Psoas muscle (tissue), 7 donors: ENCODE measurements at regions not wholly inside any gene's neighbourhood (a gene's known extent, or its start where the extent isn't known, plus 50 kb on each side); places are given as distances from the start of the nearest gene placed in this dataset.

ENCODE experiments used
- ATAC-seq, 4 donors: fragments of 200-7000 bp; cut with Tn5 transposase; one replicate each; pipeline ENCODE4 v1.9.1; 2020; ENCODE audit warnings: moderate library complexity in 3 of 4, mild to moderate bottlenecking in 2 of 4
- DNase-seq, 2 donors: peaks; one replicate each; pipeline ENCODE4 v3.0.0-alpha.2; 2020
- H3K27ac ChIP-seq: fragments of 200-600 bp; one replicate; pipeline ENCODE4 v1.8.0; 2022
- H3K27me3 ChIP-seq, 3 donors: fragments of 200-600 bp in 1 of 3; one replicate each; pipeline versions ENCODE4 v1.6.1 to v1.8.0; 2013 to 2022; ENCODE audit warnings: low read length in 2 of 3, mild to moderate bottlenecking in 2 of 3, moderate library complexity in 1 of 3; ENCODE audit not compliant: insufficient read depth in 3 of 3
- H3K36me3 ChIP-seq, 2 donors: fragments of 200-600 bp in 1 of 2; one replicate each; pipeline versions ENCODE4 v1.6.1 to v1.8.0; 2013 to 2022; ENCODE audit warnings: low read depth in 1 of 2, mild to moderate bottlenecking in 1 of 2, moderate library complexity in 1 of 2; ENCODE audit not compliant: insufficient read depth in 1 of 2
- H3K4me1 ChIP-seq: fragments of 200-600 bp; one replicate; pipeline ENCODE4 v1.8.0; 2022
- H3K4me3 ChIP-seq: fragments of 200-600 bp; one replicate; pipeline ENCODE4 v1.8.0; 2022; ENCODE audit warnings: mild to moderate bottlenecking
- H3K9me3 ChIP-seq: fragments of 200-600 bp; one replicate; pipeline ENCODE4 v1.8.0; 2022
- WGBS, 3 donors: extraction: QIAGEN DNeasy Blood & Tissue Kit; methylation state at CpG; one replicate each; pipeline versions ENCODE4 v1.1.6 to v1.1.7; 2013; 5-methylcytosine and 5-hydroxymethylcytosine counted together
- intact Hi-C, 2 donors: fragments of 100-400 bp; cut with DNase I; formaldehyde crosslinking; loops; one replicate each; pipeline versions ENCODE4 v1.11.0 to v1.14.2; 2022
- TF ChIP-seq, protein P1 (sequence below): fragments of 200-600 bp; IDR thresholded peaks from one replicate; pipeline ENCODE4 v1.8.0; 2022; ENCODE audit warnings: antibody characterized with exemption
- donor health status: healthy with polysubstance abuse.
- donor health status: DM: no; HTN: no; CAD: no; lungs with moderate emphysema.
- donor health status: Bipolar disorder and iron deficiency.
- donor health status: healthy.
- donor health status: DM: yes; HTN: yes; CAD: no.
- donor health status: DM: no; HTN: no; CAD: no.
- donor health status: DM: yes; HTN: yes; CAD: no.

DNA sequence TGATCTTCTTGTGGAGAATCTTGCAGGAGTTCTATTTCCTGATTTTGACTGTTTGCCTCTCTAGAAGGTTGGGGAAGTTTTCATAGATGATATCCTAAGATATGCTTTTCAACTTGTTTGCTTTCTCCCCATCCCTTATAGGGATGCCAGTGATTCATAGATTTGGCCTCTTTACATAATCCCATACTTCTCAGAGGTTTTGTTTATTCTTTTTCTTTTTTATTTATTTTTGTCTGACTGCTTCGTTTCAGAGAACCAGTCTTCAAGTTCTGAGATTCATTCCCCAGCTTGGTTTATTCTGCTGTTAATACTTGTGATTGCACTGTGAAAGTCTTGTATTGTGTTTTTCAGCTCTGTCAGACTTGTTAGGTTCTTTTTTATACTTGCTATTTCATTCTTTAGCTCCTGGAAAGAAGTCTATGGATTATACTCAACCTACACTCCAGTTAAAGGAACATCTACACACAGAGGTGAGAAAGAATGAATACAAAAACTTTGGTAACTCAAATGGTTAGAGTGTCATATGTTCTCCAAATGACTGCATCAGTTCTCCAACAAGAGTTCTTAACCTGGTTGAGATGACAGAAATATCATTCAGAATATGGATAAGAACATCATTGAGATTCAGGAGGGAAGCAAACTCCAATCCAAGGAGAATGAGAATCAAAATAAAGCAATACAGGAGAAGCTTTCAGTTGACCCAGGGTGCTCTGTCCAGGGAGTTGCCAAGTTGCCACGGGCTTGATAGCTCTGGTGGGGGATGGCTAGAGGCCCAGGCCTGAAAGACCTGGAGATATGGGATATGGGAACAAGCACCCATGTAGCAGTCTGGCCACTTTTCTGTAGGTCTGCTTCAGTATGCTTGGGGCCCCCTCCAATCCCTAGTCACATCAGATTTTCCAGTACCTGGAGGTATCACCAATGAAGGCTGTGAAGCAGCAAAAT lies 150.3 kb downstream of the AHR start:
- TF ChIP-seq, protein P1, sequence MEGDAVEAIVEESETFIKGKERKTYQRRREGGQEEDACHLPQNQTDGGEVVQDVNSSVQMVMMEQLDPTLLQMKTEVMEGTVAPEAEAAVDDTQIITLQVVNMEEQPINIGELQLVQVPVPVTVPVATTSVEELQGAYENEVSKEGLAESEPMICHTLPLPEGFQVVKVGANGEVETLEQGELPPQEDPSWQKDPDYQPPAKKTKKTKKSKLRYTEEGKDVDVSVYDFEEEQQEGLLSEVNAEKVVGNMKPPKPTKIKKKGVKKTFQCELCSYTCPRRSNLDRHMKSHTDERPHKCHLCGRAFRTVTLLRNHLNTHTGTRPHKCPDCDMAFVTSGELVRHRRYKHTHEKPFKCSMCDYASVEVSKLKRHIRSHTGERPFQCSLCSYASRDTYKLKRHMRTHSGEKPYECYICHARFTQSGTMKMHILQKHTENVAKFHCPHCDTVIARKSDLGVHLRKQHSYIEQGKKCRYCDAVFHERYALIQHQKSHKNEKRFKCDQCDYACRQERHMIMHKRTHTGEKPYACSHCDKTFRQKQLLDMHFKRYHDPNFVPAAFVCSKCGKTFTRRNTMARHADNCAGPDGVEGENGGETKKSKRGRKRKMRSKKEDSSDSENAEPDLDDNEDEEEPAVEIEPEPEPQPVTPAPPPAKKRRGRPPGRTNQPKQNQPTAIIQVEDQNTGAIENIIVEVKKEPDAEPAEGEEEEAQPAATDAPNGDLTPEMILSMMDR: no peak

DNA sequence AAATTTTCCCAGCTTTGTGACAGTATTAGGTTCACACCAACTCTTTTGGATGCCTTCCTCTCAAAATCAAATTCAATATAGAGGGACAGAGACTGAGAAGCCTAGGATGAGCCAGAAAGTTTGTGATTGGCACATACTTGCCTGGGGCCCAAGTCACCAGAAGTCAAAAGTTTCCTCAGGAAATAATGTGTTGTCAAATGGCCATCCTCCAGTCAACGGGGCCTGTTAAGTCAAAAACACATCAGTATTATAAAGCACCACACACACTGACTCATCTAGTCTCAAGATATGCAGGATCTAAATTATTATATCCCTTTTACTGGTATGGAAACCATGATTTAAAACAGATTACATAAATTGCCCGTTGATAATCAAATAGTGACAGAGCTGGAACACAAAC lies 158.1 kb downstream of the AHR start:
- ATAC-seq: no peak
- no peak overlapping the region for H3K4me3 ChIP-seq
- WGBS, 3 donors: 49 to 63% (median 58%) methylated on average over 2 of the region's 2 CpGs
- H3K36me3 ChIP-seq: no peaks in the 10 kb centered on the region
- H3K4me1 ChIP-seq: no peaks in the 10 kb centered on the region
- intact Hi-C loops: no loop called here
- TF ChIP-seq, protein P1: no peak
- peaks cover 0 to 4% (median 0%) of the 10 kb centered on the region in 3 donors for H3K27me3 ChIP-seq
- H3K27ac ChIP-seq: no peak overlapping the region
- no peaks in the 10 kb centered on the region for H3K9me3 ChIP-seq
- no peak for DNase-seq

More for the DNA sequence above, 150.3 kb downstream of the AHR start:
- ATAC-seq: no peak
- 47 to 75% (median 63%) methylated on average over 2 of the region's 2 CpGs for WGBS, 3 donors
- Histone ChIP-seq H3K9me3 (no peaks in the 10 kb centered on the region), H3K36me3 (no peaks in the 10 kb centered on the region), H3K27me3 (no peaks in the 10 kb centered on the region), H3K4me1 (no peaks in the 10 kb centered on the region), H3K27ac (no peak overlapping the region), H3K4me3 (no peak overlapping the region)
- no peak for DNase-seq
- intact Hi-C loops: no loop called here

DNA sequence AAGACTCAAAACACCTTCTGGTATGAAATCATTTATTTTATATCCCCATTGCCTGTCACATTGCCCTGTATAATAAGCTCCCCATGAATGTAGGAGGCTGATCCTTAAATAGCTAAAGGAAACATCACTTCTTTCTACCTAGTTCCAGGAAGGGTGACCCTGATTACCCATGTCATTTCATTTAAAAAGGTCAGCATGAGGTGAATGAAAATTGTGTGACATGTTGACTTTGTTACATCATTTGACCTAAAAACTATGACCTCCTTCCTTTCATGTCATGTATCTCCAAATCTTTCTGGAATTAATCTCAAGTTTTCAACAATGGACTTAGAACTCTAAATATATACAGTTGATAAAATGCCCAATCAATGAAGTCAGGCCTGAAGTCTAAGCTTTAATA lies 161.5 kb downstream of the AHR start:
- TF ChIP-seq, protein P1: no peak
- peaks cover 0 to 4% (median 0%) of the 10 kb centered on the region in 3 donors for H3K27me3 ChIP-seq

DNA sequence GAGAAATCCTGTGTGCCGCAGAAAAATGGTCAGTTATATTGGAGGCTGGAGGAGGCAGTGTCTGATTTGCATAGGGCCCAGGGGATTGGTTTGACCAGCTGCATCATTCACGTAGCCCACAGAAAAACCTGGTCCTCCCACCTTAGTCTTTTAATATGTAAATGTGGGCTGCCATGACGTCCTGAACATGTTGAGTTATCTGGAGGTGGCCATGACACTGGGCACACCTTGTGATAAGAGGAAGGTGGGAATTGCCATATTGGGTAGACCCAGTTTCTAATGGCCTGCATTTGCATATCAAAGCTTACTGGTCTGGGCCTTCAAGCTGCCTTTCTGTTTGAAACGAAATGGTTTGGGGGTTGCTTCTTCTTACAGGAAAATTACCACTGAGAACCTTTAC lies 162.2 kb downstream of the AHR start:
- H3K27me3 ChIP-seq: peaks cover 0 to 4% (median 0%) of the 10 kb centered on the region in 3 donors
- TF ChIP-seq, protein P1: no peak
- DNase-seq: no peak
- H3K36me3 ChIP-seq: no peaks in the 10 kb centered on the region
- no peaks in the 10 kb centered on the region for H3K4me1 ChIP-seq
- no peak for ATAC-seq
- 75 to 87% (median 81%) methylated on average over 4 of the region's 4 CpGs for WGBS, 3 donors
- H3K9me3 ChIP-seq: no peaks in the 10 kb centered on the region
- no peak overlapping the region for H3K4me3 ChIP-seq
- no peak overlapping the region for H3K27ac ChIP-seq
- intact Hi-C loops: no loop called here

More for the DNA sequence above, 161.5 kb downstream of the AHR start:
- Histone ChIP-seq H3K9me3 (no peaks in the 10 kb centered on the region), H3K4me3 (no peak overlapping the region), H3K4me1 (no peaks in the 10 kb centered on the region), H3K27ac (no peak overlapping the region), H3K36me3 (no peaks in the 10 kb centered on the region)
- intact Hi-C loops: no loop called here
- ATAC-seq (no peak), DNase-seq (no peak)
